SK-MEL-5 (cell line): ENCODE measurements at regions not wholly inside any gene's neighbourhood (a gene's known extent, or its start where the extent isn't known, plus 50 kb on each side); places are given as distances from the start of the nearest gene placed in this dataset.
"Not testable (repeated sequence)": the region's sequence is repeated elsewhere in the genome, so short reads cannot be mapped to it uniquely, and the experiment has no call there.

Experiments
- DNase-seq: peaks from one replicate; pipeline ENCODE4 v3.0.0-alpha.2; 2016; ENCODE audit warnings: low read depth, low spot score
- in situ Hi-C: cut with HindIII; loops from 2 replicates; pipeline ENCODE4 v1.10.0; 2016; ENCODE audit warnings: low sequenced_read_pairs, high pct_unique_total_duplicates, low pct_unique_long_range_greater_than_20kb

DNA sequence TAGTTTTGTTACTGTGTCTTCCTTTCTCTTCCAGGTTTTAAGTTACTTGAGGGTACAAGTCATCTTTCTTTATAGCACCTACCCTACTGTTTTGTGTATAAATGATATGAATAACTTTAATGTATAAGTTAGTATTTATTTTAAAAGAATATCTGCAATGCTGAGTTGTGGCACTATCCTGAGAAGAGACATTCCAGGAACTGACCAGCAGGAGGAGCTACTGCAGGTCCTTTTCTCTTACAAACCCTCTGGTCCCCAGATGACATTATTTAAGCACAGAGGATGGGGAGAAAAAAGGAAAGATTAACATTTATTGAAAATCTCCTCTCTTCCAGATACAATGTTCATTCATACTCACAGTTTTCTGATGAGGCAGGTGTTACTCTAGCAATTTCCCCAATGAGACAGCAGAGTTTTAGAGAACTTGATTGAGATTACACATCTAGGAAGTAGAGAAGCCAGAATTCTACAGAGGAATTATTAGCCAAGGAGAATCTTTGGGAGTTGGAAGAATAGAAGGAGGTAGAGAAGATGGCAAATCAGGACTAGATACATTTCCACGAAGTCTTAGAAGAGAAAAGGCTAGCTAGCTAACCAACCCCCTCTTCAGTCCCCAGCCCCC is 541.2 kb upstream of the API5 start:
- in situ Hi-C loops = no loop called here
- peak; percentile 64 for DNase-seq

DNA sequence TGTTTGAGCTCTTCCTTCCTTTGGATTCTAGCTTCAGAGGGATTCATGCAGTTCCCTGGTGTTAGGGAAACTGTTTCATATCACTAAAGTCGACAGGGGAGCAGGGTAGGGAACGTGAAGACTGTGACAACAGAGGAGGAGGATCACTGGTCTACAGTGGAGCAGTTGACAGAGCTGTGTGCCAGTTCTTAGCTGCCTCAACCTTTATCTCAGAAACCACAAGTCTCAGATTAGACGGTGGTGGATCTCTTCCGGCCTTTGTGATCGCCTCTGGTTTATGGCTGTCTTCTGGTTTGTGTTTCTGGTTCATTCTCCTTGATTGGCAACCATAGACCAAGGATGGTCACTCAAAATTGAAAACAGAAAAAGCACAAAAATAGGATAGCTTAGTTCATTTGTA is 538.9 kb upstream of the API5 start:
- DNase-seq = no peak
- in situ Hi-C loops = no loop called here

DNA sequence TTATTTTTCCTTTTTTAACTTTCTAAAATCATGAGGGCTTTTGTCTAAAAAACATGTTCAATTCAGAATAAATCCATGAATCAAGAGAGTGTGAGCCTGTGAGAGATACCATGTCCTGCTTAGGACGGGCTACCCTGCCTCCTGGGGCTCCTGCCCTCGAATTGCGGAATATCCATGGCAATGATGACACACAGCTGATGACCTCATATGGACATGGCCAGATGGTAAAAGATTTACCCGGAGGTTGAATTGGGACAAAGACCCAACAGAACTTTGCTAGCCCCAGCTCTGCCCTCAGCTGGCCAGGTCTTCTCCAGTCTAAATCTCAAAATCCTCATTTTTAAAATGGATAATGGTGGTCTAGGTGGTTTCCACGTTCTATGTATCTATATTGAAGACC is 538.1 kb upstream of the API5 start:
- no peak for DNase-seq
- in situ Hi-C loops = no loop called here

DNA sequence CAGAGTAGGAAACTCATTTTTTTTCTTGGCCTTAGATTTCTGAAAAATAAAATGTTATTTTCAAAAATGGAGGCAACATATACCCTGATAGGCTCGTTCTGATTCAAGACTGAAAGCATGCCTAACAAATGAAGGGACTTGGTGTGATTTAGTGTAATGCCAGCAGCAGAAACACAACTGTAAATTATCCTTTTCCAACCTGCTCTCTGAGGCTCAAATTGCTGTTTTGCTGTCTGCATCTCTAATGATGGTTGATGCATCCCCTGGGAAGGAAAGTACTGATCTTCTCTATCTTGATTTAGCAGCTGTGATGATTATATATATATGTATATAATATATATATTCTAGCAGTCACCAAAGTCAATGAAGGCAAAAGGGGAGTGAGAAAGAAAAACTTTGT is 537.2 kb upstream of the API5 start:
- DNase-seq = no peak
- in situ Hi-C loops = no loop called here

DNA sequence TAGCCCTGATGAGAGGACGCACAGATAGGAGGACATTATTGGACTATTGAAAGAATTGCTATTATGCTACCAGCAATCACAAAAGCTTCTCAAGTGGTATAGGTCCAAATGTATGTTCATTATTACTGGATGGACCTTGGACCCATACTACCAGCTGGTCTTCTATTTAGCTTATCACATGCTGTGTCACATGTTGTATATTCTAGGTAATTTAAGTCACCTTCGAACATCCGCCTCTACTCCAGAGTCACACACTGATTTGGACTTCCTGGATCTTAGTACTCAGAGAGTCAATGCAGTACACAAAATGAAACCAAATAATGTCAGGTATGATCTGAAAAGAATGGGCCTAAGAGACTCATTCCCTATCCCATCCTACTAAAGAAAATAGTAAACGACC is 534.0 kb upstream of the API5 start:
- in situ Hi-C loops = no loop called here
- no peak for DNase-seq

DNA sequence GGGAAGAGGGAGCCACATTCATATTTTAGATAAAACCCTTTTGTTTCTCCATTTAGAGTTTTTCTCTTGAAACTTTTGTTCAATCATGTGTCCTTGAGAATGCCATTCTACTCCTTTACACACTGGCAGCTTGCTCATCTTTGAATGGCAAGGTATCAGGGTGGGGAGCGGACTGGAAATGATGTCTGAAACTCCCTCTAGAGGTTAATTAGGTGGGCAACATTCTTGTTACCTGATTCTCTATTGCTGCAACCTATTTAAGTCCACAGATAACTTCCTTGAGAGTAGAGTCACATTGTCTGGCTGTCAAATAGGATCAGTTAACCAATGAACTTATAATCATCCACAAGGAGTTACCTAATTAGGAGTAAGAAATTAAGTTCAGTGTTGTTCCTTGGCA is 533.6 kb upstream of the API5 start:
- no peak for DNase-seq
- in situ Hi-C loops = no loop called here

DNA sequence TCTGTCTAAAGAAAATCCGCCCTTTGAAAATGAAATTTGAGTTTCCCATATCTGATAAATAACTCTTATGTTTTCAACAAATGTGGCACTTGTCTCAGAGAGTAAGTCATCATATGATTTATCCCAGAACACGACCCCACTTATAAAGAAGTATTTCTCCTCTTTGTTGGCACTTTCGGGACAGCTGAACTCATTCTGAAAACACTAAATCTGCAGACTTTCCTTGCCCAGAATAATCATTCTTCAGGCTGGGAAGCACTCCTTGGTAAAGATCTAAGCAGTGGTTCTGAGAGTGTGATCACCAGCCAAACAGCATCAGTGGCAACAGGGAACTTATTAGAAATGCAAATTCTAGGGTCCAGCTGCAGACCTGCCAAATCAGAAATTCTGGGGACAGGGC is 532.2 kb upstream of the API5 start:
- DNase-seq = no peak
- in situ Hi-C loops = no loop called here

DNA sequence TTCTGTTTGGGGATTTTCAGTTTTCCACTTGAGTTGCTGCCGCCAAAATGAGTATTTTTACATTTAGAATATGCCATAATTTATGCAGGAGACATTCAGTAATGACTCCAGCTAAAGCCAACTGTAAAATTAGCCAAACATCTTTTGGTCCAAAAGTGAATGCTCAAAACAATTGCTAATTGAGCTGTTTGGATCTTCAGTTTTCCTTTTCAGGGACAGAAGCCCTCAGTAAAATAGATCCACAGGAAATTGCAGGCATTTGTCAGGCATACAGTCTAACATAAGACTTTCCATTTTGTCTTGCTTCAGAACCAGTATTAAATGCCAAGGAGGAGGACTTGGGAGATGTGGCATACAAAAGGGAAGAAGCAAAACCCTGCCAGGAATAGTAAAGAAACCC is 524.8 kb upstream of the API5 start:
- in situ Hi-C loops = no loop called here
- DNase-seq = no peak

DNA sequence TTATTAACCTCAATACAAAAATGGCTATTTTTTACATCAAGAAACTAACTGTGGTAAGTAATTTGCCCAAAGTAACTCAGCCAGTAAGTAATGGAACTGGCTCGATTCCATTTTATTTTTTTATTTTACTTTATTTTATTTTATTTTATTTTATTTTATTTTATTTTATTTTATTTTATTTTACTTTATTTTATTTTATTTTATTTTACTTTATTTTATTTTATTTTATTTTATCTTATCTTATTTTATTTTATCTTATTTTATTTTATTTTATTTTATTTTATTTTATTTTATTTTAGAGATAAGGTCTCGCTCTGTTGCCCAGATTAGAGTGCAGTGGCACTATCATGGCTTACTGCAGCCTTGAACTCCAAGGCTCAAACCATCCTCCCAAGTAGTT is 516.3 kb upstream of the API5 start:
- DNase-seq, in situ Hi-C loops: not testable (repeated sequence)

DNA sequence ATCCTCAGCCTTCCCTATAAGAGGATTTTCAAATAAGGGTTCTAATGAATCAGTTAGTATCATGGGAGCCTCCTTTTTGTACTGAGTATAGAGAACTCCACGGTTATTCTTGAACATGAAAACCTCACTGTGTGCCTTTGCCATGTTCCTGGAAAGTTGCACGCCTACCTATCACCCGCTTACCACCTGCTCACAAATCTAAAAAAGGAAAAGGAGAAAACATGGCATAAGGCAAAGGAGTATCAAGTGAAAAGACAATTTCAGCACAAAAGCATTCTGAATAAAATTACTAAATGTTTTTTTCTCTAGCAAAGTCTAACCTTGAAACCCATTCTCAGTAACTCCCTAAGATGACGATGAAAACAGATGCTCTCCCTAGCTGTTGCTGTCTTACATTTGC is 511.8 kb upstream of the API5 start:
- no peak for DNase-seq
- in situ Hi-C loops = no loop called here

DNA sequence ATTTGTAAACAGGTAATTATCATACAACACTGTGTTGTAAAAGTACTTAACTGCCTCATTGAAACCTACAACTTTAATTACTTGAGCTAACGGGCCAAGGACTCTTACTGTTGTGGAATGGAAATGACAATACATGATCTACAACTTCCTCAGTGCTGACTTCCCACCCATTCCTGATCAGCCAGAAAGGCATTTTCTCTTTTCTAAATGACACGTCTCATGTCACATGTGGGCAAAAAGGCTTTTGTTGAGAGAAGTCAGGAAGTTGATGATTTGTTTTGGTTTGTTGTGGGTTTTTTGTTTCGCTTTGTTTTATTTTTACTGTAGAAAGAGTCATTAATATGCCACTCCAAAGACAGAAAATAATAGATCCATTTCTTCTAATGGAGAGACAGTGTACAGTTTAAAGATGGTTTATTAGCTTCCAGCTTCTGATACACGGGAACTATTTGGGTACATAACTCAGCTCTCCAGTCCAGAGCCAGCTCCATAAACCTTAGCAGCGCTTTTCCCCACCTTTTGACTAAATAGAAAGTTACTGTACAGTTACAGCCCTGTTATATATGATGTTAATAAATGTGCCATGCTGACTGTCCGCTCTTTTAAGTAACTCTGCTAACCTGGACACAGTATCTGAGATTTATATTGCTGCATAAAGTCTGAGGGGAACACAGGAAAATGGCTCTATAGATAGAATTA is 509.4 kb upstream of the API5 start:
- no peak for DNase-seq
- in situ Hi-C loops = no loop called here

DNA sequence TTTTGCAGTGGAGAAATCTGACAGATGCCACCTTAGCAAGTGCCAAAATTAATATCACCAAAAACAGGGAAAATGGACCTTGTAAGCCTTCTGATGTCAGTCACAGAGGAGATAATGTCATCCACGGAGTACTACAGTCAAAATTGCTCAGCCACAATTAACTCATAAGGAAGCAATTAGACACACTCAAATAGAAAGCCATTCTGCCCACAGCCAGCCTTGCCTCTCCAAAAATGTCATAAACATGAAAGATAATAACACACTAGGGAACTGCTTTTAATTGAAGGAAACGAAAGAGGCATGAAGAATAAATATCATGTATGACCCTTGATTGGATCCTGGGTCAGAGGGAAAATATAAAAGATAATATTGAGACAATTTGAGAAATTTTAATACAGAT is 505.6 kb upstream of the API5 start:
- in situ Hi-C loops = no loop called here
- DNase-seq = no peak

DNA sequence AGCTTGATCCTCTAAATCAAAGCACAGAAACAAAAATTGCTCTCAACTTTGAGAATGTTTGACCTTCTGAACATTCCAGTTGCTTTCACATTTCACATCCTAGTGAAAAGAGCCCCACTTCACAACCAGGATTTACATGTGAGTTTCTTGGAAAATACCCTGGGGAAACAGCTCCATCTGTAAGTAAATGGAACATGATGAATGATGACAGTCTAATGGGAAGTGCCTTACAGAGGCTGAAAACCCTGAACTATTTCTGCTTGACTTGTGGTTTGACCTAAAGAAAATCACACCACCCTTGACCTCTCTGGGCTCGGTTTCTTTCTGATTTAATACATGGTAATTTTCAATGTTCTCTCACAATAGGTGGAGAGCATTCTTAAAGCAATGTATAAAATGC is 499.4 kb upstream of the API5 start:
- DNase-seq = no peak
- in situ Hi-C loops = no loop called here

DNA sequence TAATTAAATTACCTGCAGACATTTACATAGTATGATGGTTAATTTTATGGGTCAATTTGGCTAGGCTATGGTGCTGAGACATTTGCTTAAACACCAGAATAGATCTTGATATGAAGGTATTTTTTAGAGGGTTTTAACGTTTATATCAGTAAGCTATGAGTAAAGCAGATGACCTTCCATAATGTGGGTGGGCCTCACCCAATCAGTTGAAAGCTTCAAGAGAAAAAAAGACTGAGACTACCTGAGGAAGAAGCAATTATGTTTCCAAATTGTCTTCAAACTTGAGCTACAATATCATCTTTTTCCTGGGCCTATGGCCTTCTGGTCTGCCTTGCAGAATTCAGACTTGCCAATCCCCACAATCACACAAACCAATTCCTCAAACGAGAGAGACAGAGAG is 498.8 kb upstream of the API5 start:
- no peak for DNase-seq
- in situ Hi-C loops = no loop called here

DNA sequence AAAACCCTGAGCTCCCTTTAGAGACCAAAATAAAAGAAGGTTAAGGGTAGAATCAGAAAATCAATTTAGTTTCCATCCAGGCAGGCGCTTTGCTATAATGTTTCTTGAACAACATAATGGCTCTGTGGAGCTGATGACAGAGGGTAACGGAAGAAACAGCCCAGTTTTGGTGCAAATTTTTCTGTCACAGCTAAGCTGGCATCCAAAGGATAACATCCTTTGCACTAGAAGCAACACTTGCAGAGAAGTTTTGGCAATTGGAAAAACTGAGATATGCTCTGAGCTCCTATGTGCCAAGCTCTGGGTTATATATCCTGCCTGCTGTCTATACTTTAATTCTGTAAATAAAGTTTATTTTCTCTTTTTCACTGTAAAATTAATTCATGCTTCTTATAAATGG is 495.3 kb upstream of the API5 start:
- no peak for DNase-seq
- in situ Hi-C loops = no loop called here

DNA sequence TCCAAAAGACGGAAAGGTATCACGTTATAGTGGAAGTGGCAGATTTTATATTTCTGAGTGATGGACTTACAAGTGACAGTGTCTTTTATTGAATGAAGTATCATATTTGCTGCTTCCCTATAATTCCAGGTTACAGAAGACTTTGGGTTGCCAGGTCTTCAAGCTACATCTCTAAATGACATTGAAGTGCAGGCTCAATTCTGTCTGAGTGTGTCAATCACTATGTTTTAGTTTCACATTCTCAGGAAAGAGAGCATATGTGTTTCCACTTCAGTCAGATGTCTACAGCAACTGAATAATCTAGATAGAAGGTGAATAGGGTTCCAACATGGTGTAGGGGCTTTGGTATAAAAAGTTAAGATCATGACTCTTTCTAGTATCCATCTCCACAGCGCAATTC is 492.7 kb upstream of the API5 start:
- no peak for DNase-seq
- in situ Hi-C loops = no loop called here

DNA sequence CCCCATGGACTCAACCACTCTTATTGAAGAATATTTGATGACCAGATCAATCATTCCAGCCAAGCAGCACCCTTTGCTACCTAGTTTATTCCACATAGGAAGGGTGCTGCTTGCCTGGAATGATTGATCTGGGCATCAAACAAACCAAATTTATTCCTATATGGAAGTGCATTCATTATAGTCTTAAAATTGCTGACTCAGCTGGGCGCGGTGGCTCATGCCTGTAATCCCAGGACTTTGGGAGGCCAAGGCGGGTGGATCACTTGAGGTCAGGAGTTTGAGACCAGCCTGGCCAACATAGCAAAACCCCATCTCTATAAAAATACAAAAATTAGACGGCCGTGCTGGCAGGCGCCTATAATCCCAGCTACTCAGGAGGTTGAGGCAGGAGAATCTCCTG is 489.6 kb upstream of the API5 start:
- DNase-seq, in situ Hi-C loops: not testable (repeated sequence)

DNA sequence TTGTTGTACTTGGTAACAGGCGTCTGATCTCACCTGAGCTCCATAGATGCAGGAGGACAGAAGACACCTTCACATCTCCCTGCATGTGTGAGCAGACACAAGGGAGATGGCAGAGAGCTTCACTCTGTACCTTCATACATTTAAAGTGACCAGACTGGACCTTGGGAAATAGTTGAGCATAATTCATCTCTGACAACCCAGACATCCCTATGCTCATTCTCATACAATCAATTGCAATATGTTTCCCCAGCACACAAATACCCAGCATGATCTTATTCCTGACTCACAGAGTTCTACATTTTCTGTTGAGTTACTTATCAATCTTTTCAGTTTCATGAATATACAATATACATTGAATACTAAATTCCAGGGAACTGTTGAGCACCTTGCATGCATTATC is 488.2 kb upstream of the API5 start:
- in situ Hi-C loops = no loop called here
- no peak for DNase-seq

DNA sequence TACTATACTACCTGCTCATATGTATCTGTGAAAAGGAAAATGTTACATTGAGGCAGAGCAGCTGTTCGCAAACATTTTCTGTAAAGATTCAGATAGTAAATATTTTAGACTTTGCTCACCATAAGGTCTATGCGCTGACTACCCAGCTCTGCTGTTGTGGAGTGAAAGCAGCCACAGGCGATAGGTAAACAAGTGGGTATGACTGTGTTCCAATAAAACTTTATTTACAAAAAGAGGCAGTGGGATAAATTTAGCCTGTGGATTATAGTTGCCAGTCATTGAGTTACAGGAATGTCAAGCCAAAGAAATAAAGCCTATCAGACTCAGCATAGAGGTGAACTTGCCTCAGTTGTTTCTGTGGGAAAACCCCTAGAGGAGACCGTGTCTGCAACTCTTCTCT is 487.7 kb upstream of the API5 start:
- in situ Hi-C loops = no loop called here
- DNase-seq = no peak

DNA sequence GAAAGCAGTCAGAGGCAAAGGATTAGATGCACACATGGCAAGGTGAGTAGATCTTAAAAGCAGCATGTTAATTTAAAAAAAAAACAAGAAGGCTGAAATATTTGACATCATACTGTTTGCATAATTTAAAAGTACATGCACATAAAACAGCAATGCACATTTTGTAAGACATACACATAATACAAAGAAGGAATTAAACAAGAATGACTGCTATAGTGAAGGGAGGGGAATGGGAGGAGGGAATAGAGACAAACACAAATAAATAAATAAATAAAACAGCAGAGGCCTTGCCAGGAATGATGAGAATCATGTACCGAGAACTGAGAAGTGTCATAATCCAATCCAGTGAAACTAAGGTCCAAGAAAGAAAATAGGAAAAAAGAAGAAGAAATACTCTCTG is 486.2 kb upstream of the API5 start:
- in situ Hi-C loops = no loop called here
- DNase-seq = no peak
